Subcutaneous abdominal adipose tissue (tissue), 5 donors: ENCODE measurements at regions not wholly inside any gene's neighbourhood (a gene's known extent, or its start where the extent isn't known, plus 50 kb on each side); places are given as distances from the start of the nearest gene placed in this dataset.

ENCODE experiments used
- H3K27ac ChIP-seq: one replicate; pipeline ENCODE4 v1.7.0; 2013; ENCODE audit warnings: low read depth, mild to moderate bottlenecking, inconsistent platforms, low read length, moderate library complexity
- H3K27me3 ChIP-seq, 5 donors: one replicate each; pipeline ENCODE4 v1.7.0; 2013; ENCODE audit warnings: low read length in 5 of 5, inconsistent platforms in 1 of 5; ENCODE audit not compliant: control insufficient read depth in 5 of 5, insufficient read depth in 4 of 5
- H3K36me3 ChIP-seq, 5 donors: one replicate each; pipeline ENCODE4 v1.7.0; 2013; ENCODE audit warnings: low read length in 5 of 5; ENCODE audit not compliant: control insufficient read depth in 5 of 5, insufficient read depth in 5 of 5
- H3K4me1 ChIP-seq, 5 donors: one replicate each; pipeline ENCODE4 v1.7.0; 2013; ENCODE audit warnings: low read length in 5 of 5, mild to moderate bottlenecking in 3 of 5, moderate library complexity in 1 of 5; ENCODE audit not compliant: control insufficient read depth in 5 of 5, insufficient read depth in 5 of 5
- H3K4me3 ChIP-seq, 5 donors: one replicate each; pipeline ENCODE4 v1.7.0; 2013; ENCODE audit warnings: low read length in 5 of 5, low read depth in 1 of 5
- H3K9ac ChIP-seq, 5 donors: one replicate each; pipeline ENCODE4 v1.7.0; 2013; ENCODE audit warnings: low read length in 5 of 5, mild to moderate bottlenecking in 4 of 5, moderate library complexity in 3 of 5
- H3K9me3 ChIP-seq, 5 donors: one replicate each; pipeline ENCODE4 v1.7.0; 2013; ENCODE audit warnings: low read length in 5 of 5; ENCODE audit not compliant: control insufficient read depth in 5 of 5
- donor health status: healthy.
- donor health status: healthy.
- donor health status: healthy.
- donor health status: healthy.
- donor health status: healthy.

- no peaks in the 10 kb centered on the region for H3K36me3 ChIP-seq
- no peaks in the 10 kb centered on the region for H3K9me3 ChIP-seq
- H3K9ac ChIP-seq: no peak overlapping the region
- no peak overlapping the region for H3K4me3 ChIP-seq
- no peaks in the 10 kb centered on the region for H3K27me3 ChIP-seq
- no peak overlapping the region for H3K27ac ChIP-seq
- H3K4me1 ChIP-seq: peaks cover 0 to 17% (median 9%) of the 10 kb centered on the region in 5 donors
These were observed 161.1 kb upstream of the PKDCC start for GRCh38 chr2:41886757-41887156.

DNA sequence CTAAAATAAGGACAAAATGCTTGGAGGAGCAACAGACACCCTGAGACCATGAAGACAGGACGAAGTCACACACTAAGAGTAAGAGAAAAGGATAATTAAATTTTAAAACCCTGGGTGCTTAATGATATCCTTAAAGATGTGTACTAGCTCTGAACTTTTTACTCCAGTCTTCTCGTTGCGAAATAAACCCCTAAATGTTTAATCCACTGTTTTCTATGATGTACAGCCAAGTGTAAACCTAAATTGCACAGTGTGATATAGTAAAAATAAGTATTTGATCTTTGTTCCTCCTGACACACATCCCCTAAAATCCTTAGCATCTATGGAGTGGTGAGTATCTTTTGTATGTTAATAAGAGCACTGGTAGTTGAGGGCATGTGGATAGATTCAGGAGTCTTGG is 157.5 kb upstream of the PKDCC start:
- Histone ChIP-seq H3K27ac (no peak overlapping the region), H3K4me3 (no peak overlapping the region), H3K4me1 (peaks cover 0 to 14% (median 10%) of the 10 kb centered on the region in 5 donors), H3K9ac (no peak overlapping the region), H3K9me3 (no peaks in the 10 kb centered on the region), H3K27me3 (no peaks in the 10 kb centered on the region), H3K36me3 (no peaks in the 10 kb centered on the region)

DNA sequence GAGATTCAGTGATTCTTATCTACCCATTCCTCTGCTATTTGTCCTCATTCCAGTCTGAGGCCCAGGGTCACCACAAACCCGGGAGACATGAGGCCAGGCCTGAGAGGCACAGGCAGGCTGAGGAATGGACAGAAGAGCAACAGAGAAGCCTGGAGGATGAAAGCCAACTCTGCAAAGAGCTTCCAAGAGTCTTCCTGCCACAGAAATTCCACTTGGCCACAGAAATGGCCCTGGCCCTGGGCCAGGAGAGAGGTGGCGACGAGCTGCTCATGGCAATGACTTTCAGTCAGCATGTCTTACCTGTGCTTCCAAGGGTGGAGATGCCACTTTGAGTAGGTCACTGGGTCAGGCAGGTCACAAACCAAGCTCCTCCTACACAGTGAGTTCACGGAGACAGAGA is 155.3 kb upstream of the PKDCC start:
- no peak overlapping the region for H3K9ac ChIP-seq
- H3K4me3 ChIP-seq: no peak overlapping the region
- H3K4me1 ChIP-seq: peaks cover 0 to 5% (median 0%) of the 10 kb centered on the region in 5 donors
- H3K27ac ChIP-seq: no peak overlapping the region
- no peaks in the 10 kb centered on the region for H3K9me3 ChIP-seq
- H3K27me3 ChIP-seq: no peaks in the 10 kb centered on the region
- no peaks in the 10 kb centered on the region for H3K36me3 ChIP-seq

GRCh38 chr2:41894563-41895333 is 153.1 kb upstream of the PKDCC start:
- H3K9ac ChIP-seq: no peak overlapping the region
- no peaks in the 10 kb centered on the region for H3K9me3 ChIP-seq
- no peak overlapping the region for H3K4me3 ChIP-seq
- H3K4me1 ChIP-seq: peaks cover 0 to 6% (median 0%) of the 10 kb centered on the region in 5 donors
- no peak overlapping the region for H3K27ac ChIP-seq
- H3K36me3 ChIP-seq: no peaks in the 10 kb centered on the region
- no peaks in the 10 kb centered on the region for H3K27me3 ChIP-seq

DNA sequence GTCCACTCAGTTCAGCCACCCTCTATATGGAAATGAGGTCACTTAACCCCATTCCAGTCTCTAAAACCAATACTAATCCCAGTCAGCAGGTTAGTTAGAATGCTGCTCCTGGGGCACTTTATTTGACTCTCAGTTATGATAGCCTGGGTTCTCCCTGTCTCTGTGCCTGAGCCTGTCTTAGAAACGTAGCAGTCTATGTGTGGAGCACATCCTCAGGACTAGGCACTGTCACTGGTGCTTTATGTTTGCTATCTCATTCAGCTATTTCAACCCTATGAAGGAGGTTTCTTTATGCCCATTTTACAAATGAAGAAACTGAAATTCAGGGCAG is 152.5 kb upstream of the PKDCC start:
- H3K9ac ChIP-seq: no peak overlapping the region
- no peaks in the 10 kb centered on the region for H3K27me3 ChIP-seq
- peaks cover 0 to 8% (median 0%) of the 10 kb centered on the region in 5 donors for H3K4me1 ChIP-seq
- no peaks in the 10 kb centered on the region for H3K9me3 ChIP-seq
- no peak overlapping the region for H3K27ac ChIP-seq
- no peak overlapping the region for H3K4me3 ChIP-seq
- no peaks in the 10 kb centered on the region for H3K36me3 ChIP-seq

DNA sequence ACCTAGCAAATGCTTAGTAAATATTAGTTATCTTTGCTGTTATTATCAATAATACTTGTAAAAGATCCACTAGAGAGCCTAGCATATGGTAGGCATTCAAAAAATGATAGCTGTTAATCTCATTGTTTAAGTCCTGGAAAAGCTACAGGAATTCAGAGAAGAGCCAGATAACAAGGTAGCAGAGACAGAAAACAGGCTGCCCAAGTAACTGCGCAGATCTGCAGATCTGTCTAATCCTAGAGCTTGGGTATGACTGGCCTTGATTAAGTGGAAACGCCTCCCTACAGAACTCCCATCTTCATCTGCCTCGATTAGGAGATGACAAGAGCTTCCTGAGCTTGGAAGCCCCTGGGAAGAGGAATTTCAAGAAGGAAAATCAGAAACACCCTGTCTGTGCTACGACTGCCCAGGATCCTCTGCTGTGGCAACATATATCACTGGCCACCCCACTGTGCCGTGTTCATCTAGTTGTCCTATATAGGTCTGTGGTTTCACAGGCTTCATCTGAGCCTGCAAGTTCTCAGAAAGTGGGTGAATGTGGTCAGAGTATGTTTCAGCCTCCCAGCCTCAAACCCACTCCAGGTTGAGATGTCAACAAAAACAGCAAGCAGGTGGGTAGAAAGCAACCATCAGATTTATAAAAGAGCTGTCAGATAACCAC is 151.5 kb upstream of the PKDCC start:
- Histone ChIP-seq H3K4me1 (peaks cover 0 to 8% (median 0%) of the 10 kb centered on the region in 5 donors), H3K9me3 (no peaks in the 10 kb centered on the region), H3K36me3 (no peaks in the 10 kb centered on the region), H3K27me3 (no peaks in the 10 kb centered on the region), H3K27ac (no peak overlapping the region), H3K4me3 (no peak overlapping the region), H3K9ac (no peak overlapping the region)

GRCh38 chr2:41899189-41899588 is 148.6 kb upstream of the PKDCC start:
- H3K27ac ChIP-seq: no peak overlapping the region
- no peaks in the 10 kb centered on the region for H3K36me3 ChIP-seq
- no peaks in the 10 kb centered on the region for H3K9me3 ChIP-seq
- no peak overlapping the region for H3K4me3 ChIP-seq
- H3K27me3 ChIP-seq: no peaks in the 10 kb centered on the region
- peaks cover 0 to 6% (median 0%) of the 10 kb centered on the region in 5 donors for H3K4me1 ChIP-seq
- no peak overlapping the region for H3K9ac ChIP-seq

DNA sequence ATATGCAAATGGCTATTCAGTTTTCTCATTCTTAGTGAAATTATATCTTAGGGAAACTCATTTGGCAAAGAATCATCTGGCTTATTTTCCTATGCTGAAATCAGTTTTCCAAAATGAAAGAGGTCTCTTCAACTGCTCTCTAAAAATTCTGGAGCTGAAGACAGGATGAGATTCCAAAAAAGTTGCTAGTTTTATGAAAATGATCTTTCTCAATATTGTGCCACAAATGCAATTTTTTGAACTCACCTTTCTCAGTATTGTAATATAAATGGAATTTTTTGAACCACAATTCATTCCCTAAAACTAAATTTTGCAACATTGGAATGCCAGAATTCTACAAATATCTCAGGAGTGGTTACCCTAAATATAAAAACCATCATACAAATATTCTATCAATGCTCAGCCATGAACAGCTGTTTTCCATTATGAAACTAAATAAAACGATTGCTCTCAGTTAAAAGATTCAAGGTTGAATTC is 147.7 kb upstream of the PKDCC start:
- no peak overlapping the region for H3K4me3 ChIP-seq
- H3K27me3 ChIP-seq: no peaks in the 10 kb centered on the region
- no peaks in the 10 kb centered on the region for H3K9me3 ChIP-seq
- H3K9ac ChIP-seq: no peak overlapping the region
- no peak overlapping the region for H3K27ac ChIP-seq
- H3K36me3 ChIP-seq: no peaks in the 10 kb centered on the region
- peaks cover 0 to 8% (median under 1%) of the 10 kb centered on the region in 5 donors for H3K4me1 ChIP-seq

- Histone ChIP-seq H3K27ac (no peak overlapping the region), H3K4me1 (peaks cover 0 to 32% (median 17%) of the 10 kb centered on the region in 5 donors), H3K9ac (no peak overlapping the region), H3K4me3 (no peak overlapping the region), H3K9me3 (no peaks in the 10 kb centered on the region), H3K36me3 (no peaks in the 10 kb centered on the region), H3K27me3 (no peaks in the 10 kb centered on the region)
These were observed 144.9 kb upstream of the PKDCC start for GRCh38 chr2:41902897-41903296.

GRCh38 chr2:41903474-41904135 is 144.2 kb upstream of the PKDCC start:
- H3K27ac ChIP-seq: no peak overlapping the region
- no peaks in the 10 kb centered on the region for H3K27me3 ChIP-seq
- no peak overlapping the region for H3K9ac ChIP-seq
- no peaks in the 10 kb centered on the region for H3K36me3 ChIP-seq
- H3K4me3 ChIP-seq: no peak overlapping the region
- H3K4me1 ChIP-seq: peaks cover 0 to 33% (median 17%) of the 10 kb centered on the region in 5 donors
- H3K9me3 ChIP-seq: no peaks in the 10 kb centered on the region
